C4-2B (cell line): ENCODE measurements at regions not wholly inside any gene's neighbourhood (a gene's known extent, or its start where the extent isn't known, plus 50 kb on each side); places are given as distances from the start of the nearest gene placed in this dataset.

Experiments used
- H3K27ac ChIP-seq: fragments of 450-650 bp; 2 replicates; pipeline ENCODE4 v1.5.1; 2017
- ZFX ChIP-seq: fragments of 450-650 bp; IDR thresholded peaks from 2 replicates; pipeline ENCODE4 v1.6.1; 2017
- TF ChIP-seq, protein P1 (sequence below): fragments of 450-650 bp; conservative IDR thresholded peaks from 2 replicates; pipeline ENCODE4 v1.5.1; 2017; ENCODE audit warnings: mild to moderate bottlenecking

- no peak for TF ChIP-seq ZFX
- TF ChIP-seq, protein P1, sequence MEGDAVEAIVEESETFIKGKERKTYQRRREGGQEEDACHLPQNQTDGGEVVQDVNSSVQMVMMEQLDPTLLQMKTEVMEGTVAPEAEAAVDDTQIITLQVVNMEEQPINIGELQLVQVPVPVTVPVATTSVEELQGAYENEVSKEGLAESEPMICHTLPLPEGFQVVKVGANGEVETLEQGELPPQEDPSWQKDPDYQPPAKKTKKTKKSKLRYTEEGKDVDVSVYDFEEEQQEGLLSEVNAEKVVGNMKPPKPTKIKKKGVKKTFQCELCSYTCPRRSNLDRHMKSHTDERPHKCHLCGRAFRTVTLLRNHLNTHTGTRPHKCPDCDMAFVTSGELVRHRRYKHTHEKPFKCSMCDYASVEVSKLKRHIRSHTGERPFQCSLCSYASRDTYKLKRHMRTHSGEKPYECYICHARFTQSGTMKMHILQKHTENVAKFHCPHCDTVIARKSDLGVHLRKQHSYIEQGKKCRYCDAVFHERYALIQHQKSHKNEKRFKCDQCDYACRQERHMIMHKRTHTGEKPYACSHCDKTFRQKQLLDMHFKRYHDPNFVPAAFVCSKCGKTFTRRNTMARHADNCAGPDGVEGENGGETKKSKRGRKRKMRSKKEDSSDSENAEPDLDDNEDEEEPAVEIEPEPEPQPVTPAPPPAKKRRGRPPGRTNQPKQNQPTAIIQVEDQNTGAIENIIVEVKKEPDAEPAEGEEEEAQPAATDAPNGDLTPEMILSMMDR, result peak; percentile 12; the same call in 1 of the 2 replicates
- no peak overlapping the region for H3K27ac ChIP-seq
Measured at GRCh38 chr3:140752499-140752898, 74.6 kb downstream of the TRIM42 start.

GRCh38 chr3:140753865-140754754 is 76.2 kb downstream of the TRIM42 start:
- H3K27ac ChIP-seq, result no peak overlapping the region
- TF ChIP-seq ZFX, result no peak
- TF ChIP-seq, protein P1, result no peak

GRCh38 chr3:140754936-140755335 is 77.1 kb downstream of the TRIM42 start:
- H3K27ac ChIP-seq, result no peak overlapping the region
- TF ChIP-seq ZFX, result no peak
- TF ChIP-seq, protein P1, result no peak

GRCh38 chr3:140756240-140757016 is 78.6 kb downstream of the TRIM42 start:
- TF ChIP-seq, protein P1, result no peak
- no peak for TF ChIP-seq ZFX
- no peak overlapping the region for H3K27ac ChIP-seq

GRCh38 chr3:140758791-140759444 is 81.1 kb downstream of the TRIM42 start:
- TF ChIP-seq, protein P1, result no peak
- no peak overlapping the region for H3K27ac ChIP-seq

DNA sequence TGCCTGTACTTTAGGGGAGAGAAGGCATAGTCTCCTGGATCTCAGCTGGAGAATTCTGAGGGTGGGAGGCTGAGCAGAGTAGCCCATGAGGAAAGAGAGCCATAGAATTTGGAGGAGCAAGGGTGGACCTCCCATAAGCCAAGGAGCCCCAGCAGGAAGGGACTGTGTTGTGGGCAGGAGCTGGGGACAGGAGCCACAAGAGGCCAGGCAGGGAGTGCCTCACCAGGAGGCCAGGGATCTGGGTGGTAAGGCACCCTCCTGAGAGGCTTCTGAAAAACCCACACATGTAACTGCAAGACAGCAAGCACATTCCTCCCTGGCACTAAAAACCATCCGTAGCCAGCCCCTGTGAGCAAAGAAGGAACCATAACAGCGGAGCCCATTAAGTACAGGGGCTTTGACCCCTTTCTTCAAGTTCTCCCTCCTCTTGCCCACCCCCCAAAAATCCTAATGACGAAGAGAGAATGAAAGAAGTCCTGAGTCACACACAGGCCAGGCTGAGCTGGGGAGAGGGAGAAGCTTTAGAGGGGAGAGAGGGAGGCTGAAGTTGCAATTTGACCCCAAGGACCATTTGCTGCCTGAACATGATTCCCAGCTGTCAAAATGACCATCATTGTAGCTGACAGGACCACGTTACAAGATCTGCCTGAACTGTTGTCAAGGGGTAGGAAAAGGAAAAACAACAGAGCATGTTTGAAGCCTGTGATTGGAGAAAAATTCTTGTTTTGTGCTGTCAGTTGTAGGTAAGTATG is 82.6 kb downstream of the TRIM42 start:
- TF ChIP-seq, protein P1, result no peak
- no peak for TF ChIP-seq ZFX
- no peak overlapping the region for H3K27ac ChIP-seq
